GM19452 (cell line): ENCODE measurements at regions not wholly inside any gene's neighbourhood (a gene's known extent, or its start where the extent isn't known, plus 50 kb on each side); places are given as distances from the start of the nearest gene placed in this dataset.
"Not testable (repeated sequence)": the region's sequence is repeated elsewhere in the genome, so short reads cannot be mapped to it uniquely, and the experiment has no call there.

Experiments
- ATAC-seq: cut with Tn5 transposase; IDR thresholded peaks from one replicate; pipeline ENCODE4 v1.9.1; 2021; ENCODE audit not compliant: unreplicated experiment

GRCh38 chr14:83712418-83713129 lies 1817.4 kb upstream of the FLRT2 start:
- ATAC-seq, result no peak

- ATAC-seq, result no peak
Measured at GRCh38 chr14:83713732-83714131, 1816.2 kb upstream of the FLRT2 start.

DNA sequence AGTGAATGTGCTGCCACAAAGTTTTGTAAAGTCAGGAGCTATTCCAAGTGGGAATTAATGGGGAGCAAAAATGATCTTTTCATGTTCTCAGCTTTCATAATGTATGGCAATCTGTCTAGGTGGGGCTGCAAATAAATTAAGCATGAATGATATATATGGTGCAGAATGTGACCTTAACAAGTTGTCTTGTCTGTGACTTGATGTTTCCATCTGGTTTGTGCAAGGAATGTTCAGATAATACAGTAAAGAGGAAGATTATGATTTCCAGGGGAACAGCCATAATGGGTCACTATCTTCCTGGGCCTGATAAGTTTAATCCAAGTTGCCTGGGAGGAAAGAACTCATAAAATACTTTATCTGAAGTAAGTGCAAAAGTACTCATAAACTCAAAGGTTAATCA lies 1815.8 kb upstream of the FLRT2 start:
- ATAC-seq, result no peak

- ATAC-seq, result not testable (repeated sequence)
Measured at GRCh38 chr14:83719435-83719834, 1810.5 kb upstream of the FLRT2 start.

- ATAC-seq, result no peak
Measured at GRCh38 chr14:83733670-83734069, 1796.3 kb upstream of the FLRT2 start.

- ATAC-seq, result no peak
Measured at GRCh38 chr14:83734431-83734830, 1795.5 kb upstream of the FLRT2 start.

DNA sequence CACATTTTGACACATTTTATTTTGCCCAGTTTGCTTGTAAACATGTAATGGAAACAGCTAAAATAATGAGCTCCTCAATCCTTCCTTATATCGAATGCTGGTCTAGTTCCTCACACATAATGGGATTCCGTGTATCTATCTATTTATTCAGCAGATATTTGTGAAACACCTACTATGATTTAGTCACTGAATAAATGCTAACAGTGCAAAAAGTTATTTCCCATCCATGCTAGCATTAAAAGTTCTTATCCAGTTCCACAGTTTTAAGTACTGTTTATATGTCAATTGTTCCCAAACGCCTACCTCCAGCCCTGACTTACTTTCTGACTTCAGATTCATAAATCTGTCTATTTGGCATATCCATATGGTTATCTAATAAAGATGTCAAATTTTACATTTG lies 1788.7 kb upstream of the FLRT2 start:
- no peak for ATAC-seq

DNA sequence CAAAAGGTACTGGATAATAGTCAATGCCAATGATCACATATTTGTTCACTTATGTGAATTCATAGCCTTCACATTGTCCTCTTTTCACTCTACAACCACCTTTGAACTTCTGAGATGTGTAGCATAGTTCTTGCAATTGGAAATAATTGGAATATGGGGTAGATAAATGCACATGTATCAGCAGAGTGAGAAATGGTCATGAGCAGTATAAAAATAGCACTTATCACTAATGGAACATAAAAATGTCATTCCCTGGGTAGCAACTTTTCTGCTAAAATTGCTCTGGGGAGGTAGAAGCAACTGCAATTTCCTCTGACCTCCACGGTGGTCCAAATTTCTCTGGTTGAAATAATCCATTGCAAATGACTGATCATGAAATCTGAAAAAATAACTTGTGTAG lies 1785.7 kb upstream of the FLRT2 start:
- no peak for ATAC-seq

GRCh38 chr14:83744891-83745290 lies 1785.1 kb upstream of the FLRT2 start:
- ATAC-seq, result no peak

DNA sequence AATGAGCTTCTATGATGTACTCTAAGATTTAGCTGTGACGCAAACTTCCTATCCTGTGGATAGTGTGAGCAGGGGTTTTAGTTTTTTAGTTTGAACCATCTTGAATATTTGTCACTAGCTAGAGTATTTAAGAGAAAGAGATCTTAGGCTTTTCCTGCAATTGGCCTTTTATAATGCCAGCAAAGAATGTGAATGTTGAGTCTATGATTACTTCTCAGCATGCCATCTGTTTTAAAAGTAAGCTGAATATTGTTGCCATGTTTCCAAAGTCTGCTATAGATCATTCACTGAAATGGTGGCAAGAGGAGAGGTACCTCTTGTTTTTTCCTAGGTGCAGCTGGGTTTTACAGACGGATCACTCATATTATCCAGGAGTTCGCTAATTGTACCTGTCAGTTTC lies 1783.6 kb upstream of the FLRT2 start:
- no peak for ATAC-seq

GRCh38 chr14:83757916-83758315 lies 1772.0 kb upstream of the FLRT2 start:
- no peak for ATAC-seq

DNA sequence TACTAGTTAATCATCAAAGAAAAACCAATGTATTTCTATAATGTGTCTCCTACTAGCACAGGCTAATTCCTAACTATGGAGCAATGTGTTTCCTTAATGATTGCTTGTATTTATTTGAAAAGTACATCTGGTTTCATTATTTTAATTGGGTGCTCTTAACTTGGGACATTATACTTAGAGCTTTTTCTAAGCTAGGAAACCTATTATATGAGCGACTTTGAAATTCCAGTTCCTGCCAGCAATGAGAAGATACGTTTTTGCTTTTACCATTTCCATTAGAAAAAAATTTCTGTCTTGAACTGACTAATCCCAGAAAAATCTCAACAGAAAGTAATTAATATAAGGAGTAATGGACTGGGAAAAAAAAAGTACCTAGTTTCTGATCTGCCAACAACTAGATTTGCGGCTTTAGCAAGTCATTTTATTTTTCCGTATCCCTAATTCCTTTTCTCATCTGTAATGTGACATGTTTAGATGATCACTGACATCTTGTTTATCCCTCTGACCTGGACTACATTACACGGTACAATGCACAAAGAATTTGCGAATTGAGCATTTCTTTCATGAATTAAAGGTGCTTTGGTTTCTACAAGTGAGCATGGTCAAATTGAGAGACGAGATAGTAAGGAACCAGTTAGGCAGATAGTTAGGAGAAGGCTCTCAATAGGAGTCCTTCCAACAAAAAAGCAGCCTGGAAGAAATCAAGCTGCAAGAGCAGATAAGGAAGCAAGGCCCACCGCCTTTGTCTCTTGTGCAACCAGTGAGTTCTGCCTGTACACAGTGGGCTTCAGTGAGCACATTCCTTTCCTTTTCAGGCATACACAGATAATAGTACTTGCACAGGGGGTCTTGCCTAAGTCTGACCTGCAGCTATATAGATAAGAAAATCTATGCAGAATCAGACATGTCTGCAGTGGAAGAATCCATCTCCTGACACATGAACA lies 1765.0 kb upstream of the FLRT2 start:
- ATAC-seq, result no peak

DNA sequence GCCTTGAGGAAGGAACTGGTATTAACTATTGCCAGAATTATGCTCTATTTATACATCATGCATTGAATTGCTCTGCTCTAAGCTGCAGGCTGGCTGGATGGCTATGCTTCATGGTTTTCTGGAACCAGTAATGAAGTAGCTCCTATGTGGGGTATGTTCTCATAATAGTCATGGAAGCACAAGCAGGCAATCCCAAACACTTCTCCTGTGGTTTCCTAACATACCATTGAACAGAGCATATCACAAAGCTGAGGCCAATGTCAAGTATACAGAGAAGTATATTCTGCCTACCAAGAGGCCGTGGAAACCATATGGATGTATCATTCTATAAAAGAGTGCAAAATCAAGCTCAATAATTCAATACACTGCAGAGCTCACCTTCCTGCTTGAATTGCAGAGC lies 1752.4 kb upstream of the FLRT2 start:
- no peak for ATAC-seq

DNA sequence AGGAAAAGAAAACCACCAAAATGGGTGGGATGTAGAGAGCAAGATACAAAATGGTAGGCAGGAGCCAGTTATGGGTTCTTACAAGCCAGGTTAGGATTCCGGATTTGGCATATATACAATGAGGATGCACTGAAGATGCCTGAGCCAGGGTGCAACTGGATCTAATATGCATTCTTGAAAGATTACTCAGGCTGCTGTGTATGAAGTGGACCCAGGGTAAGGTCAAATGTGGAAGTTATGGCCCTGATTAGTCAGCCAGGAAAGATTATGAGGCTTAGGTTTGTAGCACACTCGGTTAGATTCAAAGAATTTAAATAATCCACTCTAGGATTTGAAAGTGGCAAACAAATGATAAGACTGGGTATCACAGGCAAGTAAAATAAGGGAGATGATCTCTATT lies 1750.7 kb upstream of the FLRT2 start:
- no peak for ATAC-seq

- ATAC-seq, result no peak
Measured at GRCh38 chr14:83780321-83780720, 1749.6 kb upstream of the FLRT2 start.

GRCh38 chr14:83798421-83798820 lies 1731.5 kb upstream of the FLRT2 start:
- ATAC-seq, result no peak

DNA sequence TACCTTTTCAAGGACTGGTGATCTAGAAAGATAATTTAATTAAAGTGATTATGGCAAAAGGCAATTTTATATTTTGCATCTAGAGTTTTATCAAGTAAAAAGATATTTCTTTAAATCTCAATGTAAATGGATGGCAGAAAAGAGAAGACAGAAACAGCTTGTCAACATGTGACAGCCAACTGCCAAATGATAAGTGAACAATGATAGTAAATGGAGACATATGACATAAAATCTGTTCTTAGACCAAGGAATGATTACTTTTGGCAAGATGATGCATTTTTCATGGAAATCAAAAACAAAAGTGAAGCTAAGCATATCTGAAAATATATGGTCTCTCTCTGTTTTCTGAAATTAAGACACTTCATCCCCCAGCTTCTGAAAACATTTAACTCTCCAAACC lies 1730.7 kb upstream of the FLRT2 start:
- no peak for ATAC-seq

DNA sequence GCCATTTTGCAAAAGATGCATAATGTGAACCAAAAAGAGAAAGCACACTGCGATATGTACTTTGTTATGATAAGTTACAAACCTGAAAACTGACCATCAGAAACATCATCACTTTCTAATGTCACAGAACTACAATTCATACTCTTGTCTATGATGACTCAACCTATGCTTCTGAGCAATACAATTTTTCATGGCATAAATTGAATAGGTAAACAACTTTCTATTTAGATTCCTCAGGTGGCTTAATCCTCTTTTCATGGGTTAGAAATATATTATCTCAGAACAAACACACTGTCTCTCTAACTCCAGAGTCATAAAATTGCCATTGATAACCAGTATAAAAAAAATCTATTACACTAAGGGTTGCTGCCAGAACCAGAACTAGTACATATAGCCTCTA lies 1715.0 kb upstream of the FLRT2 start:
- no peak for ATAC-seq

- no peak for ATAC-seq
Measured at GRCh38 chr14:83816761-83817160, 1713.2 kb upstream of the FLRT2 start.

DNA sequence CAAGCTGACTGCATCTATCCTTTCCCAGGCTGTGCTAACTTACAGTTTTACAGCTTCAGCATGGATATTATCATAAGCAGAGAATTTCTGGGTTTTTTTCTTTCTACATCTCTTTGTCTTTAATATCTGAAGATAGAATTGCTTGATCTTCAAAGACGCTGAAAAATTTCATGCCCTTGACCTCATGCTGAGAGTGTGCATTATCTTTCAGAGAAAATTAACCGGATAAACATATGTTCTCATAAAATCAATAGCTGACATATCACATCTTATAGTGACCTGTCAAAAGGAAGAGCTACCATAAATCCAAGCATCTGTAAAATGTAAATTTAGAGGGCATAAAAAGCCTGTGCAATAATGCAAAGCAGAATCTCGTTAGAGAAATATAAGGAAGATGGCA lies 1704.1 kb upstream of the FLRT2 start:
- ATAC-seq, result no peak

GRCh38 chr14:83826838-83827237 lies 1703.1 kb upstream of the FLRT2 start:
- no peak for ATAC-seq

GRCh38 chr14:83827383-83827782 lies 1702.6 kb upstream of the FLRT2 start:
- ATAC-seq, result no peak
